Caco-2 (cell line): ENCODE measurements at regions not wholly inside any gene's neighbourhood (a gene's known extent, or its start where the extent isn't known, plus 50 kb on each side); places are given as distances from the start of the nearest gene placed in this dataset.

ENCODE experiments used
- BruUV-seq: library from RNA; stranded (reverse); fragments of 400-500 nt; replicated peaks from 2 replicates; lab custom pipeline; 2021; lab: Mats Ljungman, UMichigan
- CTCF ChIA-PET: fragments of 300-600 bp; sonication (Branson Sonifier 250); formaldehyde crosslinking; loops from one replicate; lab custom pipeline; 2022; ENCODE audit warnings: antibody characterized with exemption; lab: Charles Lee
- POLR2A ChIA-PET: fragments of 300-600 bp; sonication (Branson Sonifier 250); formaldehyde crosslinking; loops from one replicate; lab custom pipeline; 2022; ENCODE audit warnings: antibody characterized with exemption; lab: Charles Lee
- DNase-seq, 2 experiments: peaks; one replicate each; pipeline versions ENCODE4 v3.0.0 to v3.0.0-alpha.2; 2020 to 2022
- H3K27me3 ChIP-seq: replicated peaks from 2 replicates; pipeline ENCODE4 v1.6.0; 2011; ENCODE audit warnings: low read length; ENCODE audit not compliant: control insufficient read depth, insufficient read depth
- H3K36me3 ChIP-seq: 2 replicates; pipeline ENCODE4 v1.5.1; 2011; ENCODE audit warnings: low read length; ENCODE audit not compliant: control insufficient read depth, insufficient read depth
- H3K4me1 ChIP-seq: fragments of 250-450 bp; sonication (Bioruptor Pico); 2 replicates; pipeline ENCODE4 v1.5.1; 2020; ENCODE audit warnings: mild to moderate bottlenecking
- H3K4me3 ChIP-seq: 2 replicates; pipeline ENCODE4 v1.5.1; 2011; ENCODE audit warnings: low read depth, mild to moderate bottlenecking, control low read depth, low read length
- H3K9me3 ChIP-seq: fragments of 250-450 bp; sonication (Bioruptor Pico); 2 replicates; pipeline ENCODE4 v1.5.1; 2020; ENCODE audit warnings: mild to moderate bottlenecking, moderate library complexity
- H3K27ac Mint-ChIP-seq: one replicate; pipeline ENCODE4 v1.8.0; 2022; ENCODE audit warnings: mixed read lengths; ENCODE audit not compliant: unreplicated experiment
- H3K27me3 Mint-ChIP-seq: one replicate; pipeline ENCODE4 v1.8.0; 2022; ENCODE audit warnings: mixed read lengths; ENCODE audit not compliant: insufficient read depth, unreplicated experiment
- H3K36me3 Mint-ChIP-seq: one replicate; pipeline ENCODE4 v1.8.0; 2022; ENCODE audit warnings: mild to moderate bottlenecking, mixed read lengths; ENCODE audit not compliant: insufficient read depth, unreplicated experiment
- H3K4me1 Mint-ChIP-seq: one replicate; pipeline ENCODE4 v1.8.0; 2022; ENCODE audit warnings: low read depth, mixed read lengths; ENCODE audit not compliant: unreplicated experiment
- H3K4me3 Mint-ChIP-seq: one replicate; pipeline ENCODE4 v1.8.0; 2022; ENCODE audit warnings: mild to moderate bottlenecking, moderate library complexity, mixed read lengths; ENCODE audit not compliant: unreplicated experiment
- H3K9me3 Mint-ChIP-seq: one replicate; pipeline ENCODE4 v1.8.0; 2022; ENCODE audit warnings: mixed read lengths; ENCODE audit not compliant: unreplicated experiment
- CTCF ChIP-seq, 2 experiments: fragments of 200-600 bp in 1 of 2; IDR thresholded peaks; 1 replicate in 1 of 2; 2 replicates in 1 of 2; pipeline versions ENCODE4 v1.5.1 to v1.8.0; 2011 to 2022; ENCODE audit warnings: antibody characterized with exemption in 1 of 2, control low read depth in 1 of 2, inconsistent platforms in 1 of 2, low read depth in 1 of 2, low read length in 1 of 2, mild to moderate bottlenecking in 1 of 2, moderate library complexity in 1 of 2; ENCODE audit not compliant: insufficient read depth in 1 of 2, severe bottlenecking in 1 of 2, unreplicated experiment in 1 of 2
- intact Hi-C: fragments of 100-400 bp; cut with micrococcal nuclease; formaldehyde crosslinking; loops from one replicate; pipeline ENCODE4 v1.10.0; 2022; ENCODE audit not compliant: unreplicated experiment

GRCh38 chr15:37485056-37485455 is 384.7 kb upstream of the MEIS2 start:
- H3K4me1 ChIP-seq = no peaks in the 10 kb centered on the region
- Mint-ChIP-seq H3K4me1 (no peaks in the 10 kb centered on the region), H3K27ac (no peak overlapping the region), H3K27me3 (peaks cover 6% of the 10 kb centered on the region), H3K4me3 (no peak overlapping the region), H3K9me3 (no peaks in the 10 kb centered on the region), H3K36me3 (no peaks in the 10 kb centered on the region)
- CTCF ChIA-PET = no interaction called here
- H3K36me3 ChIP-seq = no peaks in the 10 kb centered on the region
- POLR2A ChIA-PET = no interaction called here
- BruUV-seq = no TSS peak
- no peaks in the 10 kb centered on the region for H3K27me3 ChIP-seq
- H3K9me3 ChIP-seq = no peaks in the 10 kb centered on the region
- intact Hi-C loops = no loop called here
- TF ChIP-seq CTCF (IDR thresholded peaks at IDR 0.05; ENCODE audit: insufficient read depth in 1 of 2, low read depth in 1 of 2, low read length in 1 of 2, severe bottlenecking in 1 of 2, unreplicated experiment in 1 of 2) = no peak
- H3K4me3 ChIP-seq = no peak overlapping the region
- DNase-seq = no peak

GRCh38 chr15:37490707-37491106 is 390.4 kb upstream of the MEIS2 start:
- Histone ChIP-seq H3K4me1 (no peaks in the 10 kb centered on the region), H3K9me3 (no peaks in the 10 kb centered on the region), H3K27me3 (no peaks in the 10 kb centered on the region), H3K4me3 (no peak overlapping the region), H3K36me3 (no peaks in the 10 kb centered on the region)
- no peak for TF ChIP-seq CTCF (IDR thresholded peaks at IDR 0.05; ENCODE audit: insufficient read depth in 1 of 2, low read depth in 1 of 2, low read length in 1 of 2, severe bottlenecking in 1 of 2, unreplicated experiment in 1 of 2)
- intact Hi-C loops = no loop called here
- Mint-ChIP-seq H3K27ac (no peak overlapping the region), H3K4me3 (no peak overlapping the region), H3K4me1 (no peaks in the 10 kb centered on the region), H3K9me3 (no peaks in the 10 kb centered on the region), H3K27me3 (peaks cover 13% of the 10 kb centered on the region), H3K36me3 (no peaks in the 10 kb centered on the region)
- no TSS peak for BruUV-seq
- ChIA-PET CTCF (no interaction called here), POLR2A (no interaction called here)
- DNase-seq = no peak

DNA sequence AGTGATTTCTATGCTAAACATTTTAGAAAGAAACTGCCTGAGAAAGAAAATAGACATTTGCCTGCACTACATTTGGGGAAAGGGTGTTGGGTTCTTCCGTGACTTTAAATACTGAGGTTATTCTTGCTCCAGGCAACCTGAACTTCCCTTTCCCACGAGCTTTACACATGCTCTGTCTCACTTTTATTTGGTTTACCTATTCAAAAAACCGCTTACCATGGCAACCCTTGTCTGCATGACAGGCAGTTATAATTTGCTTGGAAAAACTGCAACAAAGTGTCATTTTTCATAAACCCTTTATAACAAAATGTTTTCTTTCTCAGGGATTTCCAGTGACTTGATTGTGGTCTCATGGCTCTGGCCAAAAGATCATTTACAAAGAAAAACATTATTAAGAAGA is 416.3 kb upstream of the MEIS2 start:
- Mint-ChIP-seq H3K36me3 (no peaks in the 10 kb centered on the region), H3K27me3 (peaks cover 7% of the 10 kb centered on the region), H3K4me1 (no peaks in the 10 kb centered on the region), H3K9me3 (no peaks in the 10 kb centered on the region), H3K27ac (no peak overlapping the region), H3K4me3 (no peak overlapping the region)
- TF ChIP-seq CTCF (IDR thresholded peaks at IDR 0.05; ENCODE audit: insufficient read depth in 1 of 2, low read depth in 1 of 2, low read length in 1 of 2, severe bottlenecking in 1 of 2, unreplicated experiment in 1 of 2) = no peak
- BruUV-seq = no TSS peak
- Histone ChIP-seq H3K9me3 (no peaks in the 10 kb centered on the region), H3K36me3 (no peaks in the 10 kb centered on the region), H3K4me3 (no peak overlapping the region), H3K4me1 (no peaks in the 10 kb centered on the region), H3K27me3 (no peaks in the 10 kb centered on the region)
- no peak for DNase-seq
- CTCF ChIA-PET = no interaction called here
- intact Hi-C loops = no loop called here
- POLR2A ChIA-PET = no interaction called here
